Endothelial cell of umbilical vein (primary cell): ENCODE measurements at regions not wholly inside any gene's neighbourhood (a gene's known extent, or its start where the extent isn't known, plus 50 kb on each side); places are given as distances from the start of the nearest gene placed in this dataset.

ENCODE experiments used
- BruUV-seq: library from RNA; stranded (reverse); fragments of 400-500 nt; replicated peaks from 2 replicates; lab custom pipeline; 2021; lab: Mats Ljungman, UMichigan
- CTCF ChIA-PET: fragments of 300-600, 350-600 bp; sonication (Branson Sonifier 250); formaldehyde crosslinking; loops from one replicate; lab custom pipeline; 2021; ENCODE audit warnings: antibody characterized with exemption, inconsistent platforms; lab: Charles Lee
- POLR2A ChIA-PET: fragments of 300-600, 350-600 bp; sonication (Branson Sonifier 250); formaldehyde crosslinking; loops from one replicate; lab custom pipeline; 2021; ENCODE audit warnings: antibody characterized with exemption, inconsistent platforms; lab: Charles Lee
- DNase-seq: peaks from one replicate; pipeline ENCODE4 v3.0.0-alpha.2; 2011; ENCODE audit warnings: low read depth, low spot score
- FAIRE-seq: peaks from 2 replicates; lab custom pipeline; 2011; peaks lifted over from hg19 to GRCh38; lab: Jason Lieb, UNC
- H2AFZ ChIP-seq: 2 replicates; pipeline ENCODE4 v1.6.0; 2012; ENCODE audit warnings: low read depth, low read length, control low read depth, inconsistent platforms
- H3K27ac ChIP-seq: 2 replicates; pipeline ENCODE4 v1.5.1; 2011; ENCODE audit warnings: low read depth, mild to moderate bottlenecking, control low read depth, low read length, moderate library complexity; ENCODE audit not compliant: insufficient read depth
- H3K27me3 ChIP-seq, 2 experiments: 2 replicates each; pipeline versions ENCODE4 v1.6.0 to v1.6.1; 2011; ENCODE audit warnings: low read length in 2 of 2, mixed read lengths in 1 of 2; ENCODE audit not compliant: control insufficient read depth in 2 of 2, insufficient read depth in 2 of 2
- H3K36me3 ChIP-seq, 2 experiments: 2 replicates in 1 of 2; 3 replicates in 1 of 2; pipeline ENCODE4 v1.5.1; 2011; ENCODE audit warnings: low read length in 2 of 2, mild to moderate bottlenecking in 1 of 2, moderate library complexity in 1 of 2; ENCODE audit not compliant: control insufficient read depth in 2 of 2, insufficient read depth in 2 of 2; ENCODE audit errors: extremely low read depth in 1 of 2
- H3K4me1 ChIP-seq: 3 replicates; pipeline ENCODE4 v1.5.1; 2011; ENCODE audit warnings: mild to moderate bottlenecking, low read length; ENCODE audit not compliant: control insufficient read depth, insufficient read depth; ENCODE audit errors: extremely low read depth
- H3K4me2 ChIP-seq: 2 replicates; pipeline ENCODE4 v1.6.1; 2011; ENCODE audit warnings: low read length, control low read depth, mixed read lengths; ENCODE audit not compliant: insufficient read depth
- H3K4me3 ChIP-seq, 3 experiments: fragments of 200-600 bp in 1 of 3; sonication (generic), shearing (Covaris generic) in 1 of 3; replicated peaks in 1 of 3; 2 replicates each; pipeline ENCODE4 v1.5.1; 2011 to 2016; ENCODE audit warnings: control low read depth in 3 of 3, low read length in 3 of 3, mild to moderate bottlenecking in 2 of 3, inconsistent platforms in 1 of 3, low read depth in 1 of 3, moderate library complexity in 1 of 3; ENCODE audit not compliant: insufficient read depth in 1 of 3
- H3K79me2 ChIP-seq: 2 replicates; pipeline ENCODE4 v1.6.0; 2012; ENCODE audit warnings: low read length, inconsistent platforms; ENCODE audit not compliant: control insufficient read depth, insufficient read depth
- H3K9ac ChIP-seq: replicated peaks from 2 replicates; pipeline ENCODE3; 2011; ENCODE audit warnings: low read length, control low read depth; ENCODE audit not compliant: insufficient read depth; ENCODE audit errors: extremely low read depth
- H3K9me1 ChIP-seq: replicated peaks from 3 replicates; pipeline ENCODE4 v1.6.0; 2011; ENCODE audit warnings: mild to moderate bottlenecking, low read length; ENCODE audit not compliant: control insufficient read depth, insufficient read depth; ENCODE audit errors: extremely low read depth
- H3K9me3 ChIP-seq: replicated peaks from 2 replicates; pipeline ENCODE4 v1.5.1; 2012; ENCODE audit warnings: low read length, inconsistent platforms; ENCODE audit not compliant: control insufficient read depth, insufficient read depth
- H4K20me1 ChIP-seq: replicated peaks from 2 replicates; pipeline ENCODE3; 2011; ENCODE audit warnings: mild to moderate bottlenecking, low read length; ENCODE audit not compliant: control insufficient read depth, insufficient read depth; ENCODE audit errors: extremely low read depth
- CTCF ChIP-seq, 2 donors: IDR thresholded peaks; 1 replicate in 1 of 2; 2 replicates in 1 of 2; pipeline ENCODE4 v1.5.1; 2011; ENCODE audit warnings: low read length in 2 of 2, mild to moderate bottlenecking in 2 of 2, moderate library complexity in 2 of 2, control low read depth in 1 of 2, inconsistent platforms in 1 of 2, low read depth in 1 of 2; ENCODE audit not compliant: insufficient read depth in 1 of 2; ENCODE audit errors: extremely low read depth in 1 of 2
- EZH2 ChIP-seq: IDR thresholded peaks from 2 replicates; pipeline ENCODE4 v1.6.1; 2012; ENCODE audit warnings: borderline replicate concordance, low read depth, mild to moderate bottlenecking, moderate library complexity, low read length, inconsistent platforms; ENCODE audit not compliant: severe bottlenecking
- FOS ChIP-seq: IDR thresholded peaks from 2 replicates; pipeline ENCODE4 v1.6.1; 2011; ENCODE audit warnings: mild to moderate bottlenecking, low read length, moderate library complexity, borderline replicate concordance; ENCODE audit not compliant: insufficient read depth
- GATA2 ChIP-seq: IDR thresholded peaks from 2 replicates; pipeline ENCODE4 v1.7.0; 2011; ENCODE audit warnings: low read depth, mild to moderate bottlenecking, moderate library complexity, mixed read lengths, low read length; ENCODE audit not compliant: insufficient read length, insufficient read depth
- JUN ChIP-seq: IDR thresholded peaks from 2 replicates; pipeline ENCODE4 v1.6.1; 2011; ENCODE audit warnings: borderline replicate concordance, low read depth; ENCODE audit not compliant: insufficient read length, insufficient read depth
- MAX ChIP-seq: IDR thresholded peaks from 2 replicates; pipeline ENCODE4 v1.6.1; 2011; ENCODE audit not compliant: insufficient read depth, insufficient read length
- MYC ChIP-seq: IDR thresholded peaks from one replicate; pipeline ENCODE4 v1.6.1; 2011; ENCODE audit warnings: mild to moderate bottlenecking, low read depth, low read length
- POLR2A ChIP-seq: IDR thresholded peaks from 2 replicates; pipeline ENCODE4 v1.6.1; 2012; ENCODE audit warnings: low read depth, mild to moderate bottlenecking, control low read depth, low read length
- POLR2AphosphoS5 ChIP-seq: IDR thresholded peaks from 2 replicates; pipeline ENCODE4 v1.6.1; 2012; ENCODE audit warnings: low read depth, mild to moderate bottlenecking, control low read depth, low read length, moderate library complexity; ENCODE audit not compliant: insufficient read depth
- dilution Hi-C: fragments of 300-500 bp; cut with MboI; formaldehyde crosslinking; loops from one replicate; pipeline ENCODE4 v1.15.0; 2019; ENCODE audit warnings: low sequenced_read_pairs; ENCODE audit not compliant: extremely low pct_ligation_motif_present
- intact Hi-C: fragments of 100-400 bp; cut with micrococcal nuclease; formaldehyde crosslinking; loops from one replicate; pipeline ENCODE4 v1.10.0; 2022

DNA sequence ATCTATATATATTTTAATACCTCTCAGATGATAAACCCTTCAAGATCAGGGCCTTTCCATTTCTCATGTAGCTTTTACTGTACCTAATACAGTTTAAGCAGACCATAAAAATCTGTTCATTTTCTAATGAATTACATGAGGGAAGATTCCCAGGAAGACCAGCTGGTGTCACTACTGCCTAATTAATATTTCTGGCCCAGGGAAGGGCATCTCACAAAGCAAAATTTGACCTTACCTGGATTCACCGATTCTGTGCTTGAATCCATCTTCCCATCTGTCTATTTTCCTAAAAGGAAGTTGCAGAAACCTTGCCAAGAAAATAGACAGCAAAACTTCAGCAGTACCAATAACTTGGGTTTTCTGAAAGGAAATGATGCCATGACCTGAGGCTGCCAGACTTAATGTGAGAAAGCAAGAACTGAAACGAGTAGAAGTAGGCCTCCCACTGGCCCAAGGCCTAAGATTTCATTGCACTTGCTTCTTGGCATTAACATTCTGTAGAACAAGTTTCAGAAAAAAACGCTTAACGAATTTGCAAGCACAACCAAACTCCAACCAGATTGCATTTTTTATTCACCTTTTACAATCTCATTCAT, 83.0 kb upstream of the GLIS3 start:
- no peak overlapping the region for H3K9ac ChIP-seq
- CTCF ChIA-PET = interaction anchor here (0.6 to 7.2 kb wide), 14 partner anchors 11 to 605 kb away, joined by 3 to 114 read pairs (median 4); partner anchors contain the start of genes AK3 and SPATA6L
- DNase-seq (peak; percentile 49), FAIRE-seq (peak; percentile 72)
- POLR2A ChIA-PET = no interaction called here
- H3K79me2 ChIP-seq = no peaks in the 10 kb centered on the region
- BruUV-seq = no TSS peak
- H2AFZ ChIP-seq = no peak overlapping the region
- no peak overlapping the region for H3K4me3 ChIP-seq
- no peak overlapping the region for H3K4me2 ChIP-seq
- no peaks in the 10 kb centered on the region for H3K36me3 ChIP-seq
- TF ChIP-seq CTCF (IDR thresholded peaks at IDR 0.05; ENCODE audit: extremely low read depth in 1 of 2, insufficient read depth in 1 of 2, low read depth in 1 of 2, low read length in 2 of 2) (peak; percentile 40), POLR2A (no peak), MYC (no peak)
- intact Hi-C loops (loop anchor here (1.0 to 5.0 kb wide), 9 partner anchors 12 to 604 kb away; partner anchors contain the start of genes AK3 and JAK2), dilution Hi-C loops (no loop called here)
- H3K27me3 ChIP-seq = no peaks in the 10 kb centered on the region
- H3K9me3 ChIP-seq = no peaks in the 10 kb centered on the region
- H3K27ac ChIP-seq = no peak overlapping the region
- H4K20me1 ChIP-seq = no peaks in the 10 kb centered on the region
- H3K4me1 ChIP-seq = no peaks in the 10 kb centered on the region
- no peaks in the 10 kb centered on the region for H3K9me1 ChIP-seq

DNA sequence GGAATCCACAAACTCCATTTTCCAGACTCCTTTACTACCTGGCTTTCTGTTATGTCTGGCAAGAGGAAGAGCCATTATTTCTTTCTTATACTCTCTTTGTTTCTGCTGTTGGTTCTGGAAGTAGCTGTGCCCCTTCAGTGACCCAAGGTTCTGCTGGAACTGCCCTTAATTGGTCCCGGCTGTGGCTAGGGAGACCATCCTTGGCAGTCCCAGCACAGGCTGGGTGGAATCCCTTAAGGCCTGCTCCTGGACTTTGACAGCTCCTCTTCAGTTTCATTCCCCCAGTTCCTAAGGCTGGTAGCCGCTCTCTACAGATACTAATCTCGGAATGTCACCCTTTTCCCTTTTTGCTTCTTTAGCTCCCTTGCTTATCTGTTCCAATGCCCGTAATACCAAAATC, 81.9 kb upstream of the GLIS3 start:
- Histone ChIP-seq H3K9me1 (no peaks in the 10 kb centered on the region), H2AFZ (no peak overlapping the region), H3K27ac (no peak overlapping the region), H3K4me3 (no peak overlapping the region), H3K27me3 (no peaks in the 10 kb centered on the region), H3K79me2 (no peaks in the 10 kb centered on the region), H3K4me1 (no peaks in the 10 kb centered on the region), H3K36me3 (no peaks in the 10 kb centered on the region), H3K9me3 (no peaks in the 10 kb centered on the region), H3K4me2 (no peak overlapping the region), H4K20me1 (no peaks in the 10 kb centered on the region), H3K9ac (no peak overlapping the region)
- ChIA-PET CTCF (interaction anchor here (0.8 to 7.2 kb wide), 4 partner anchors 17 to 257 kb away, joined by 3 to 114 read pairs (median 10); no protein-coding TSS in a partner anchor), POLR2A (no interaction called here)
- no TSS peak for BruUV-seq
- dilution Hi-C loops = no loop called here
- no peak for TF ChIP-seq EZH2
- TF ChIP-seq JUN = no peak
- no peak for TF ChIP-seq MYC
- TF ChIP-seq POLR2AphosphoS5 = no peak
- no peak for TF ChIP-seq MAX
- no peak for TF ChIP-seq POLR2A
- TF ChIP-seq CTCF (IDR thresholded peaks at IDR 0.05; ENCODE audit: extremely low read depth in 1 of 2, insufficient read depth in 1 of 2, low read depth in 1 of 2, low read length in 2 of 2) = no peak
- no peak for TF ChIP-seq GATA2
- no peak for TF ChIP-seq FOS
- intact Hi-C loops = loop anchor here (1.0 to 5.0 kb wide), 8 partner anchors 43 to 606 kb away; partner anchors contain the start of genes AK3 and JAK2
- DNase-seq (no peak), FAIRE-seq (no peak)
